DND-41 (cell line): ENCODE measurements at regions not wholly inside any gene's neighbourhood (a gene's known extent, or its start where the extent isn't known, plus 50 kb on each side); places are given as distances from the start of the nearest gene placed in this dataset.

Source experiments
- EZH2 ChIP-seq: IDR thresholded peaks from 3 replicates; pipeline ENCODE4 v1.6.1; 2012; ENCODE audit warnings: borderline replicate concordance, low read depth, mild to moderate bottlenecking, moderate library complexity, low read length, inconsistent platforms; ENCODE audit not compliant: severe bottlenecking
- TF ChIP-seq, protein P1 (sequence below): IDR thresholded peaks from 2 replicates; pipeline ENCODE4 v1.5.1; 2012; ENCODE audit warnings: borderline replicate concordance, low read length, moderate library complexity, mild to moderate bottlenecking; ENCODE audit not compliant: poor library complexity, severe bottlenecking; ENCODE audit errors: extremely low read depth

DNA sequence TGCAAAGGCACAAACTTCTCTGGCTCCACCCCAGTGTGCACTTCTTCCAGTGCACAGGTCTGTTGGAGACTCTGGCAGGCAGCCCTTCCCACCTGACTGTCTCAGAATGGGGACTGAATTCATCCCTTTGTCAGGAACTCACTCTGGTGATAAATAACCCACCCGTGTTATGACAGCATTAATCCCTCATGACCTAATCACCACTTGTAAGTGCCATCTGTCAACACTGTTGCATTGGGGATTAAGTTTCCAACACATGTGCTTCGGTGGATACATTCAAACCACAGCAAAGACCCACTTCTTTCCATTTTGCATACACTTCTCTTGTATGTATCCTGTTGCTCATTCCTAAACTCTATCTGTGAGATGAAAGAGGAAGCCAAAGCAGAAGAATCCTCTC is 1002.9 kb upstream of the IGFBP7 start:
- TF ChIP-seq, protein P1, sequence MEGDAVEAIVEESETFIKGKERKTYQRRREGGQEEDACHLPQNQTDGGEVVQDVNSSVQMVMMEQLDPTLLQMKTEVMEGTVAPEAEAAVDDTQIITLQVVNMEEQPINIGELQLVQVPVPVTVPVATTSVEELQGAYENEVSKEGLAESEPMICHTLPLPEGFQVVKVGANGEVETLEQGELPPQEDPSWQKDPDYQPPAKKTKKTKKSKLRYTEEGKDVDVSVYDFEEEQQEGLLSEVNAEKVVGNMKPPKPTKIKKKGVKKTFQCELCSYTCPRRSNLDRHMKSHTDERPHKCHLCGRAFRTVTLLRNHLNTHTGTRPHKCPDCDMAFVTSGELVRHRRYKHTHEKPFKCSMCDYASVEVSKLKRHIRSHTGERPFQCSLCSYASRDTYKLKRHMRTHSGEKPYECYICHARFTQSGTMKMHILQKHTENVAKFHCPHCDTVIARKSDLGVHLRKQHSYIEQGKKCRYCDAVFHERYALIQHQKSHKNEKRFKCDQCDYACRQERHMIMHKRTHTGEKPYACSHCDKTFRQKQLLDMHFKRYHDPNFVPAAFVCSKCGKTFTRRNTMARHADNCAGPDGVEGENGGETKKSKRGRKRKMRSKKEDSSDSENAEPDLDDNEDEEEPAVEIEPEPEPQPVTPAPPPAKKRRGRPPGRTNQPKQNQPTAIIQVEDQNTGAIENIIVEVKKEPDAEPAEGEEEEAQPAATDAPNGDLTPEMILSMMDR, result no peak
- TF ChIP-seq EZH2, result no peak
